ENCODE measurements at regions not wholly inside any gene's neighbourhood (a gene's known extent, or its start where the extent isn't known, plus 50 kb on each side); places are given as distances from the start of the nearest gene placed in this dataset.

DNA sequence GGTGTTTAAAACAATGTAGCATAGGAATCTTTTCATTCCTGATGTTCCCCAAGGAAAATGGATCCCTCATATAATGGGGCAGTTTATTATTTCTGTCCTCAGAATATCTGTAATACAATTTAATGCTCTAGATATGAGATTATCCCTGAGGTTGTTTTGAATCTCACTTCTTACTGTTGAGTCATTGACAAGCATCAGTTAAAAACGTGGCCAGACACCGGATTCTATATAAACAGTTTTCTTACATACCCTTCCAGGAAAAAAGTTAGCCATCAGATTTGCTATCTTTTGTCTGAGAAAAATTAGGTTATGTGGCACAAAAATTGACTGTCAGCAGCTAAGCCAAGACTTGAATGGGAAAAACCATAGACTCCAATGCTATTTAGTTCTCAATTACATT lies 539.8 kb upstream of the CELF2 start:
- TF ChIP-seq, protein P1, sequence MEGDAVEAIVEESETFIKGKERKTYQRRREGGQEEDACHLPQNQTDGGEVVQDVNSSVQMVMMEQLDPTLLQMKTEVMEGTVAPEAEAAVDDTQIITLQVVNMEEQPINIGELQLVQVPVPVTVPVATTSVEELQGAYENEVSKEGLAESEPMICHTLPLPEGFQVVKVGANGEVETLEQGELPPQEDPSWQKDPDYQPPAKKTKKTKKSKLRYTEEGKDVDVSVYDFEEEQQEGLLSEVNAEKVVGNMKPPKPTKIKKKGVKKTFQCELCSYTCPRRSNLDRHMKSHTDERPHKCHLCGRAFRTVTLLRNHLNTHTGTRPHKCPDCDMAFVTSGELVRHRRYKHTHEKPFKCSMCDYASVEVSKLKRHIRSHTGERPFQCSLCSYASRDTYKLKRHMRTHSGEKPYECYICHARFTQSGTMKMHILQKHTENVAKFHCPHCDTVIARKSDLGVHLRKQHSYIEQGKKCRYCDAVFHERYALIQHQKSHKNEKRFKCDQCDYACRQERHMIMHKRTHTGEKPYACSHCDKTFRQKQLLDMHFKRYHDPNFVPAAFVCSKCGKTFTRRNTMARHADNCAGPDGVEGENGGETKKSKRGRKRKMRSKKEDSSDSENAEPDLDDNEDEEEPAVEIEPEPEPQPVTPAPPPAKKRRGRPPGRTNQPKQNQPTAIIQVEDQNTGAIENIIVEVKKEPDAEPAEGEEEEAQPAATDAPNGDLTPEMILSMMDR (IDR thresholded peaks at IDR 0.05; ENCODE audit: insufficient read depth, low read depth, low read length) = no peak
- TF ChIP-seq EZH2 (IDR thresholded peaks at IDR 0.05; ENCODE audit: insufficient read depth, low read length) = no peak
